BLaER1 (cell line): ENCODE measurements at regions not wholly inside any gene's neighbourhood (a gene's known extent, or its start where the extent isn't known, plus 50 kb on each side); places are given as distances from the start of the nearest gene placed in this dataset.

Experiments used
- H3K27ac ChIP-seq: shearing (Covaris generic); formaldehyde crosslinking; 2 replicates; pipeline ENCODE4 v1.8.1; 2022
- H3K27me3 ChIP-seq: shearing (Covaris generic); formaldehyde crosslinking; 2 replicates; pipeline ENCODE4 v1.8.1; 2022
- H3K36me3 ChIP-seq: shearing (Covaris generic); formaldehyde crosslinking; 2 replicates; pipeline ENCODE4 v1.8.1; 2022
- H3K4me1 ChIP-seq: shearing (Covaris generic); formaldehyde crosslinking; 2 replicates; pipeline ENCODE4 v1.8.1; 2022
- H3K4me2 ChIP-seq: shearing (Covaris generic); formaldehyde crosslinking; 2 replicates; pipeline ENCODE4 v1.8.1; 2022
- H3K4me3 ChIP-seq: shearing (Covaris generic); formaldehyde crosslinking; 2 replicates; pipeline ENCODE4 v1.8.1; 2022
- H3K9ac ChIP-seq: shearing (Covaris generic); formaldehyde crosslinking; 2 replicates; pipeline ENCODE4 v1.8.1; 2022
- H3K9me3 ChIP-seq: shearing (Covaris generic); formaldehyde crosslinking; 2 replicates; pipeline ENCODE4 v1.8.1; 2022
- H4K20me1 ChIP-seq: shearing (Covaris generic); formaldehyde crosslinking; 2 replicates; pipeline ENCODE4 v1.8.1; 2022
- Cebpa-rat ChIP-seq: shearing (Covaris generic); IDR thresholded peaks from 2 replicates; pipeline ENCODE4 v1.8.1; 2022

GRCh38 chr2:17164550-17164949 is 353.7 kb downstream of the RAD51AP2 start:
- Histone ChIP-seq H3K4me2 (no peak overlapping the region), H3K36me3 (no peaks in the 10 kb centered on the region), H3K27me3 (no peaks in the 10 kb centered on the region), H3K4me3 (no peak overlapping the region), H4K20me1 (no peaks in the 10 kb centered on the region), H3K27ac (no peak overlapping the region), H3K4me1 (no peaks in the 10 kb centered on the region), H3K9ac (no peak overlapping the region), H3K9me3 (no peaks in the 10 kb centered on the region)
- TF ChIP-seq Cebpa-rat: no peak

GRCh38 chr2:17163638-17164037 is 354.6 kb downstream of the RAD51AP2 start:
- H3K4me3 ChIP-seq: no peak overlapping the region
- H3K9ac ChIP-seq: no peak overlapping the region
- H3K36me3 ChIP-seq: no peaks in the 10 kb centered on the region
- H3K4me2 ChIP-seq: no peak overlapping the region
- H3K4me1 ChIP-seq: no peaks in the 10 kb centered on the region
- H3K27me3 ChIP-seq: no peaks in the 10 kb centered on the region
- H4K20me1 ChIP-seq: no peaks in the 10 kb centered on the region
- H3K27ac ChIP-seq: no peak overlapping the region
- no peak for TF ChIP-seq Cebpa-rat
- no peaks in the 10 kb centered on the region for H3K9me3 ChIP-seq

GRCh38 chr2:17162713-17163112 is 355.5 kb downstream of the RAD51AP2 start:
- Histone ChIP-seq H3K9me3 (no peaks in the 10 kb centered on the region), H3K27ac (no peak overlapping the region), H3K27me3 (no peaks in the 10 kb centered on the region), H3K4me2 (no peak overlapping the region), H3K4me1 (no peaks in the 10 kb centered on the region), H3K36me3 (no peaks in the 10 kb centered on the region), H3K4me3 (no peak overlapping the region), H3K9ac (no peak overlapping the region), H4K20me1 (no peaks in the 10 kb centered on the region)
- TF ChIP-seq Cebpa-rat: no peak

GRCh38 chr2:17160594-17160993 is 357.6 kb downstream of the RAD51AP2 start:
- no peak overlapping the region for H3K9ac ChIP-seq
- no peak for TF ChIP-seq Cebpa-rat
- H3K9me3 ChIP-seq: no peaks in the 10 kb centered on the region
- H3K4me1 ChIP-seq: no peaks in the 10 kb centered on the region
- H3K4me2 ChIP-seq: no peak overlapping the region
- H3K27ac ChIP-seq: no peak overlapping the region
- H3K4me3 ChIP-seq: no peak overlapping the region
- no peaks in the 10 kb centered on the region for H3K36me3 ChIP-seq
- H4K20me1 ChIP-seq: no peaks in the 10 kb centered on the region
- H3K27me3 ChIP-seq: no peaks in the 10 kb centered on the region

DNA sequence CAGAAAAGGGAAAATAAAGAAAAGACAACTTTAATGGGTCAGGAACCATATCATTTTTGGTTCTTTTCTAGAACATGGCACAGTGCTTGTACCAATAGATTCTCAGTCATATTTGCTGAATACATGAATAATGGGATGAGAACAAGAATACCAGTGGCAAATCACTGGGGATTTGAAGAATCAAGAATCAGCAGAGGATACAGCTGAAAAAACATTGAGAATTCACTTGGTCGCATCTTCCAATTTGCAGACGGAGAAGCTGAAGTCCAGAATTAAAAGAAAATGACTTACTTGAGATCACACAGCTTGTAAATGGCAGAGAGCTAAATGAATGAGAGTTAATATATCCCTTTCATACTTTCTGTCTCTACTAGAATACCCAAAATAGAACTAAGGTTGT is 362.2 kb downstream of the RAD51AP2 start:
- Histone ChIP-seq H3K4me3 (no peak overlapping the region), H3K36me3 (no peaks in the 10 kb centered on the region), H4K20me1 (no peaks in the 10 kb centered on the region), H3K27ac (no peak overlapping the region), H3K9me3 (no peaks in the 10 kb centered on the region), H3K9ac (no peak overlapping the region), H3K4me2 (no peak overlapping the region), H3K27me3 (no peaks in the 10 kb centered on the region), H3K4me1 (no peaks in the 10 kb centered on the region)
- no peak for TF ChIP-seq Cebpa-rat

DNA sequence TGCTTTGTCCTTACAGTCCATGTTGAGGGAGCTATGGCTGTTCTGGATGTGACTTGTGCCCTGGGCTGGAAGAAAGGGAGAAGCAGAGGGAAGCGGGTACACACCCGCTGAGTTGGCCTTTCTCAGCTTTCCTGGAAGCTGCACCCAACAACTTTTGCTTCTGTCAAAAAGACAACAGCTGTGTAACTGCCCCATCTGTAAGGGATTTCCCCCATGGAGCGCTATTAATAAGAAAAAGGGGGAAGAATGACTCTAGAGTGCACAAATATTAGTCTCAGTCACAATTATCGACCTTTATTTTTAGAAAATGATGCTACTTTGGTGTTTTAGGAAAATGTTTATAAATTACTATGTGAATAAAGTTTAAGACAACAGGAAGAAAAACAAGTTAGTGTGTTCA is 368.3 kb downstream of the RAD51AP2 start:
- Histone ChIP-seq H3K27ac (no peak overlapping the region), H4K20me1 (no peaks in the 10 kb centered on the region), H3K4me2 (no peak overlapping the region), H3K4me3 (no peak overlapping the region), H3K36me3 (no peaks in the 10 kb centered on the region), H3K9ac (no peak overlapping the region), H3K9me3 (no peaks in the 10 kb centered on the region), H3K27me3 (no peaks in the 10 kb centered on the region), H3K4me1 (no peaks in the 10 kb centered on the region)
- TF ChIP-seq Cebpa-rat: no peak

GRCh38 chr2:17148407-17149145 is 369.7 kb downstream of the RAD51AP2 start:
- Histone ChIP-seq H3K27ac (no peak overlapping the region), H3K4me2 (no peak overlapping the region), H3K9me3 (no peaks in the 10 kb centered on the region), H3K4me3 (no peak overlapping the region), H3K4me1 (no peaks in the 10 kb centered on the region), H3K9ac (no peak overlapping the region), H4K20me1 (no peaks in the 10 kb centered on the region), H3K27me3 (no peaks in the 10 kb centered on the region), H3K36me3 (no peaks in the 10 kb centered on the region)
- TF ChIP-seq Cebpa-rat: no peak

DNA sequence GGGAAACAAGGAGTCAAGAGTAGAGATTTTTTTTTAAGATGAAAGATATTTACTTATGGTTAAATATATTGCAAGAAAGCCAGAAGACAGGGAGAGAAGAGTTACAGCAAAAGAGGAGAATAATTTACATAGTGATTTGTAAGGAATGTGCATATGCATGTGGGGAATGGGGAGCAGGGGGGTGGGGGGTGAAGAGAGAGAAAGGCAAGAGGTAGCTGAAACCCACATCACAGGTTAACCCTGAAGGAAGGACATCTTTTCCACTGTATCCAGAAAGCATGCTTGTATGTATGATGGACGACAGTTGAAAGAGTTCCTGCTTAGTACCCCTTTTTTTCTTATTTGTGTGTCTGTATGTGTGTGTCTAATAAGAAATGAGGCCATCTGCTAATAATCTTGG is 371.9 kb downstream of the RAD51AP2 start:
- no peak for TF ChIP-seq Cebpa-rat
- no peak overlapping the region for H3K4me3 ChIP-seq
- no peaks in the 10 kb centered on the region for H3K36me3 ChIP-seq
- H3K27me3 ChIP-seq: no peaks in the 10 kb centered on the region
- no peaks in the 10 kb centered on the region for H3K9me3 ChIP-seq
- H3K4me1 ChIP-seq: no peaks in the 10 kb centered on the region
- no peak overlapping the region for H3K27ac ChIP-seq
- no peak overlapping the region for H3K9ac ChIP-seq
- H4K20me1 ChIP-seq: no peaks in the 10 kb centered on the region
- no peak overlapping the region for H3K4me2 ChIP-seq

DNA sequence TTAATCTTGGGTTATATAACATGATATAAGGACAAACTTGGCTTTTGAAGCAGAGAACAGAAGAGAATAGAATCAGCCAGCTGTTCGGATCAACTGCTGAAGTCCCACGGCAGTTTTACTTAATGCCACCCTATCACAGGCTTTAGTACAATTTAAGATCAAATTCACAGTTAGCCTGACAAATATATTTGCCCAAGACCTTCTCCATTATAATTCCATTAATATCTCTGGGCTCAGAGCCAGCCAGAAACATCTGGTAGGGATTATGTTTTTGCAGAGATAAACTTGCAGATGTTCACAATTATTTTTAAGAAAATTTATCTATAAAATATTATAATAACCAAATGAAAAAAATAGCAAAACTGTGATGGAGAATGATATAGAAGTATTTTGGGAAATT is 381.4 kb downstream of the RAD51AP2 start:
- no peak for TF ChIP-seq Cebpa-rat
- Histone ChIP-seq H3K4me3 (no peak overlapping the region), H3K9me3 (no peaks in the 10 kb centered on the region), H3K27ac (no peak overlapping the region), H3K4me2 (no peak overlapping the region), H3K4me1 (no peaks in the 10 kb centered on the region), H3K36me3 (no peaks in the 10 kb centered on the region), H3K27me3 (no peaks in the 10 kb centered on the region), H3K9ac (no peak overlapping the region), H4K20me1 (no peaks in the 10 kb centered on the region)

GRCh38 chr2:17136231-17136630 is 382.0 kb downstream of the RAD51AP2 start:
- Histone ChIP-seq H3K36me3 (no peaks in the 10 kb centered on the region), H3K4me2 (no peak overlapping the region), H3K9ac (no peak overlapping the region), H3K27ac (no peak overlapping the region), H3K4me1 (no peaks in the 10 kb centered on the region), H3K9me3 (no peaks in the 10 kb centered on the region), H4K20me1 (no peaks in the 10 kb centered on the region), H3K27me3 (no peaks in the 10 kb centered on the region), H3K4me3 (no peak overlapping the region)
- no peak for TF ChIP-seq Cebpa-rat

- TF ChIP-seq Cebpa-rat: no peak
- no peak overlapping the region for H3K27ac ChIP-seq
- no peaks in the 10 kb centered on the region for H3K4me1 ChIP-seq
- no peaks in the 10 kb centered on the region for H3K36me3 ChIP-seq
- H3K9me3 ChIP-seq: no peaks in the 10 kb centered on the region
- no peaks in the 10 kb centered on the region for H3K27me3 ChIP-seq
- no peaks in the 10 kb centered on the region for H4K20me1 ChIP-seq
- H3K4me3 ChIP-seq: no peak overlapping the region
- H3K9ac ChIP-seq: no peak overlapping the region
- no peak overlapping the region for H3K4me2 ChIP-seq
These were observed 382.6 kb downstream of the RAD51AP2 start for GRCh38 chr2:17135619-17136018.
